Fibroblast of villous mesenchyme (primary cell): ENCODE measurements at regions not wholly inside any gene's neighbourhood (a gene's known extent, or its start where the extent isn't known, plus 50 kb on each side); places are given as distances from the start of the nearest gene placed in this dataset.

Experiments
- DNase-seq: peaks from one replicate; pipeline ENCODE4 v3.0.0-alpha.2; 2010; ENCODE audit warnings: low read depth
- H3K4me3 ChIP-seq: 2 replicates; pipeline ENCODE4 v1.5.1; 2011; ENCODE audit warnings: low read depth, mild to moderate bottlenecking, low read length
- CTCF ChIP-seq: IDR thresholded peaks from 2 replicates; pipeline ENCODE4 v1.5.1; 2012; ENCODE audit warnings: low read depth, mild to moderate bottlenecking, low read length; ENCODE audit not compliant: insufficient read depth

- TF ChIP-seq CTCF: no peak
- no peak overlapping the region for H3K4me3 ChIP-seq
- no peak for DNase-seq
These were observed 164.4 kb downstream of the LARP7 start for GRCh38 chr4:112801341-112801740.

GRCh38 chr4:112802780-112803179 lies 165.8 kb downstream of the LARP7 start:
- no peak for TF ChIP-seq CTCF
- no peak for DNase-seq
- H3K4me3 ChIP-seq: no peak overlapping the region

GRCh38 chr4:112807083-112807482 lies 170.1 kb downstream of the LARP7 start:
- H3K4me3 ChIP-seq: no peak overlapping the region
- DNase-seq: no peak
- no peak for TF ChIP-seq CTCF

GRCh38 chr4:112808001-112808400 lies 171.1 kb downstream of the LARP7 start:
- no peak for TF ChIP-seq CTCF
- H3K4me3 ChIP-seq: no peak overlapping the region
- no peak for DNase-seq

- no peak overlapping the region for H3K4me3 ChIP-seq
- peak; percentile 16 for DNase-seq
- TF ChIP-seq CTCF: no peak
These were observed 176.8 kb downstream of the LARP7 start for GRCh38 chr4:112813790-112814189.

- peak overlapping the region; percentile 55 for H3K4me3 ChIP-seq
- no peak for TF ChIP-seq CTCF
- peak; percentile 82 for DNase-seq
These were observed 181.1 kb downstream of the LARP7 start for GRCh38 chr4:112817933-112818593.

- H3K4me3 ChIP-seq: peak overlapping the region; percentile 55
- no peak for DNase-seq
- no peak for TF ChIP-seq CTCF
These were observed 181.6 kb downstream of the LARP7 start for GRCh38 chr4:112818594-112818965.
